SU-DHL-6 (cell line): ENCODE measurements at regions not wholly inside any gene's neighbourhood (a gene's known extent, or its start where the extent isn't known, plus 50 kb on each side); places are given as distances from the start of the nearest gene placed in this dataset.
"Not testable (repeated sequence)": the region's sequence is repeated elsewhere in the genome, so short reads cannot be mapped to it uniquely, and the experiment has no call there.

Source experiments
- H2AFZ ChIP-seq: fragments of 200-600 bp; sonication (generic); 2 replicates; pipeline ENCODE4 v1.6.1; 2014; ENCODE audit warnings: low read depth, mild to moderate bottlenecking, moderate library complexity, mixed read lengths, antibody characterized with exemption, low read length; ENCODE audit not compliant: severe bottlenecking
- H3F3A ChIP-seq: fragments of 200-600 bp; shearing (Covaris generic); 2 replicates; pipeline ENCODE4 v1.6.0; 2016; ENCODE audit warnings: antibody characterized with exemption, mild to moderate bottlenecking; ENCODE audit not compliant: insufficient read depth
- H3K27ac ChIP-seq: fragments of 200-600 bp; sonication (generic); 2 replicates; pipeline ENCODE4 v1.5.1; 2016; ENCODE audit warnings: low read depth, mild to moderate bottlenecking, low read length, moderate library complexity, mixed read lengths
- H3K27me3 ChIP-seq: fragments of 200-600 bp; sonication (generic), shearing (Covaris generic); 2 replicates; pipeline ENCODE4 v1.6.0; 2014; ENCODE audit warnings: mild to moderate bottlenecking, low read length
- H3K36me3 ChIP-seq: fragments of 200-600 bp; sonication (generic); 2 replicates; pipeline ENCODE4 v1.6.1; 2014; ENCODE audit warnings: mild to moderate bottlenecking, low read length, mixed read lengths
- H3K4me2 ChIP-seq: fragments of 300-600, 200-600 bp; shearing (Covaris generic), sonication (generic); 2 replicates; pipeline ENCODE4 v1.6.0; 2014; ENCODE audit warnings: low read length, low read depth, mild to moderate bottlenecking; ENCODE audit not compliant: poor library complexity, severe bottlenecking
- H3K4me3 ChIP-seq: fragments of 200-600 bp; sonication (generic); 2 replicates; pipeline ENCODE4 v1.5.1; 2014; ENCODE audit warnings: antibody characterized with exemption, low read length, mild to moderate bottlenecking, mixed read lengths; ENCODE audit not compliant: insufficient read depth, poor library complexity, severe bottlenecking
- H3K79me2 ChIP-seq: fragments of 200-600 bp; sonication (generic); 2 replicates; pipeline ENCODE4 v1.6.1; 2014; ENCODE audit warnings: mild to moderate bottlenecking, low read length, moderate library complexity; ENCODE audit not compliant: insufficient read depth
- H3K9ac ChIP-seq: fragments of 200-600 bp; sonication (generic); 2 replicates; pipeline ENCODE4 v1.7.0; 2014; ENCODE audit warnings: mild to moderate bottlenecking, low read length
- H3K9me2 ChIP-seq: fragments of 200-600 bp; sonication (generic); replicated peaks from 2 replicates; pipeline ENCODE4 v1.6.1; 2014; ENCODE audit warnings: low read length; ENCODE audit not compliant: insufficient read depth
- H3K9me3 ChIP-seq: fragments of 200-600 bp; sonication (generic); 2 replicates; pipeline ENCODE4 v1.6.1; 2014; ENCODE audit warnings: low read length, mixed read lengths; ENCODE audit not compliant: insufficient read depth
- H4K20me1 ChIP-seq: fragments of 200-600 bp; sonication (generic); 2 replicates; pipeline ENCODE4 v1.6.1; 2014; ENCODE audit warnings: low read depth, mild to moderate bottlenecking, antibody characterized with exemption, low read length, moderate library complexity, mixed read lengths
- EZH2phosphoT487 ChIP-seq: fragments of 200-600 bp; sonication (generic), shearing (Covaris generic); conservative IDR thresholded peaks from 2 replicates; pipeline ENCODE4 v1.6.1; 2018; ENCODE audit warnings: mild to moderate bottlenecking, antibody characterized with exemption, low read length, moderate library complexity, mixed read lengths
- TF ChIP-seq, protein P1 (sequence below): fragments of 200-600 bp; sonication (generic); IDR thresholded peaks from one replicate; pipeline ENCODE4 v1.5.1; 2017; ENCODE audit warnings: antibody characterized with exemption, mild to moderate bottlenecking, low read length, moderate library complexity; ENCODE audit not compliant: insufficient read depth, poor library complexity, severe bottlenecking

DNA sequence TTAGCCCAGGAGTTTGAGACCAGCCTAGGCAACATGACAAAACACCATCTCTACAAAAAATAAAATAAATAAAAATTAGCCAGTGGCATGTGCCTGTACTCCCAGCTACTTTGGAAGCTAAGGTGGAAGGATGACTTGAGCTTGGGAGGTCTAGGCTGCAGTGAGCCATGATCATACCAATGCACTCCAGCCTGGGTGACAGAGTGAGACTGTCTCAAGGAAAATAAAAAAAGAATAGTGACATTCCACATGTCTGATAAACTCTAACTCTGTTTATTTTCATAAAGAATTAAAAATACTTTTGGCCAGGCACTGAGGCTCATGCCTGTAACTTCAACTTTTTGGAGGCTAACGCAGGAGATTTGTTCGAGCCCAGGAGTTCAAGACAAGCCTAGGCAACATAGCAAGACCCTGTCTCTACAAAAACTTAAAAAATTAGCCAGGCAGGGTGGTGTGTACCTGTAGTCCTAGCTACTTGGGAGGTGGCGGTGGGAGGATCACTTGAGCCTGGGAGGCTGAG, 115.1 kb downstream of the GJA1 start:
- Histone ChIP-seq H2AFZ (no peak overlapping the region), H3K9me3 (no peaks in the 10 kb centered on the region), H3K27me3 (no peaks in the 10 kb centered on the region), H3K9ac (no peak overlapping the region), H3K79me2 (no peaks in the 10 kb centered on the region), H3K4me2 (no peak overlapping the region), H3K4me3 (no peak overlapping the region), H3K9me2 (no peaks in the 10 kb centered on the region), H4K20me1 (no peaks in the 10 kb centered on the region), H3K27ac (no peak overlapping the region), H3F3A (no peaks in the 10 kb centered on the region), H3K36me3 (no peaks in the 10 kb centered on the region; the same call in 1 of the 2 replicates)
- TF ChIP-seq, protein P1, sequence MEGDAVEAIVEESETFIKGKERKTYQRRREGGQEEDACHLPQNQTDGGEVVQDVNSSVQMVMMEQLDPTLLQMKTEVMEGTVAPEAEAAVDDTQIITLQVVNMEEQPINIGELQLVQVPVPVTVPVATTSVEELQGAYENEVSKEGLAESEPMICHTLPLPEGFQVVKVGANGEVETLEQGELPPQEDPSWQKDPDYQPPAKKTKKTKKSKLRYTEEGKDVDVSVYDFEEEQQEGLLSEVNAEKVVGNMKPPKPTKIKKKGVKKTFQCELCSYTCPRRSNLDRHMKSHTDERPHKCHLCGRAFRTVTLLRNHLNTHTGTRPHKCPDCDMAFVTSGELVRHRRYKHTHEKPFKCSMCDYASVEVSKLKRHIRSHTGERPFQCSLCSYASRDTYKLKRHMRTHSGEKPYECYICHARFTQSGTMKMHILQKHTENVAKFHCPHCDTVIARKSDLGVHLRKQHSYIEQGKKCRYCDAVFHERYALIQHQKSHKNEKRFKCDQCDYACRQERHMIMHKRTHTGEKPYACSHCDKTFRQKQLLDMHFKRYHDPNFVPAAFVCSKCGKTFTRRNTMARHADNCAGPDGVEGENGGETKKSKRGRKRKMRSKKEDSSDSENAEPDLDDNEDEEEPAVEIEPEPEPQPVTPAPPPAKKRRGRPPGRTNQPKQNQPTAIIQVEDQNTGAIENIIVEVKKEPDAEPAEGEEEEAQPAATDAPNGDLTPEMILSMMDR: no peak
- TF ChIP-seq EZH2phosphoT487: no peak

GRCh38 chr6:121555201-121555600, 119.8 kb downstream of the GJA1 start:
- H3K27me3 ChIP-seq: no peaks in the 10 kb centered on the region
- no peak overlapping the region for H3K4me3 ChIP-seq
- no peaks in the 10 kb centered on the region; the same call in 1 of the 2 replicates for H3K36me3 ChIP-seq
- H3K9me3 ChIP-seq: no peaks in the 10 kb centered on the region
- H3K79me2 ChIP-seq: no peaks in the 10 kb centered on the region
- no peak overlapping the region for H3K9ac ChIP-seq
- H3K9me2 ChIP-seq: no peaks in the 10 kb centered on the region
- TF ChIP-seq, protein P1: no peak
- no peak for TF ChIP-seq EZH2phosphoT487
- H3K4me2 ChIP-seq: no peak overlapping the region
- H3F3A ChIP-seq: no peaks in the 10 kb centered on the region
- H3K27ac ChIP-seq: no peak overlapping the region
- H4K20me1 ChIP-seq: no peaks in the 10 kb centered on the region
- no peak overlapping the region for H2AFZ ChIP-seq

DNA sequence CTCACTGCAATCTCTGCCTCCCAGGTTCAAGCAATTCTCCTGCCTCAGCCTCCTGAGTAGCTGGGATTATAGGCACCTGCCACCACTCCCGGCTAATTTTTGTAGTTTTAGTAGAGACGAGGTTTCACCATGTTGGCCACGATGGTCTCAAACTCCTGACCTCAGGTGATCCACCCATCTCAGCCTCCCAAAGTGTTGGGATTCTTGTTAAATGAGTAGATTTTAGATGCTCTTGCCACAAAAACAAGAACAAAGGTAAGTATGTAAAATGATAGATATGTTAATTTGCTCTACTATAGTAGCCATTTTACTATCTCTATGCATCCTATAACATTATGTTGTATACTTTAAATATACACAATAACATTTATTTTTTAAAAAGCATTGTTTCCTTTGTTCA, 120.7 kb downstream of the GJA1 start:
- H3K4me3 ChIP-seq, H3K9ac ChIP-seq, H4K20me1 ChIP-seq, H3K36me3 ChIP-seq, H3F3A ChIP-seq, H3K79me2 ChIP-seq, H3K27me3 ChIP-seq, H3K4me2 ChIP-seq, H3K9me2 ChIP-seq, H3K9me3 ChIP-seq, H3K27ac ChIP-seq, H2AFZ ChIP-seq: not testable (repeated sequence)

GRCh38 chr6:121557146-121557940, 121.9 kb downstream of the GJA1 start:
- Histone ChIP-seq H2AFZ (no peak overlapping the region), H4K20me1 (no peaks in the 10 kb centered on the region), H3K9me2 (no peaks in the 10 kb centered on the region)

More at GRCh38 chr6:121557146-121557940, 121.9 kb downstream of the GJA1 start:
- no peak overlapping the region for H3K9ac ChIP-seq
- H3K9me3 ChIP-seq: no peaks in the 10 kb centered on the region
- H3K27me3 ChIP-seq: no peaks in the 10 kb centered on the region
- no peak overlapping the region for H3K4me2 ChIP-seq
- TF ChIP-seq, protein P1: no peak
- no peak for TF ChIP-seq EZH2phosphoT487
- no peak overlapping the region for H3K4me3 ChIP-seq
- no peaks in the 10 kb centered on the region for H3K79me2 ChIP-seq
- no peaks in the 10 kb centered on the region; the same call in 1 of the 2 replicates for H3K36me3 ChIP-seq
- H3F3A ChIP-seq: no peaks in the 10 kb centered on the region
- H3K27ac ChIP-seq: no peak overlapping the region
